GM12891 (cell line): ENCODE measurements at regions not wholly inside any gene's neighbourhood (a gene's known extent, or its start where the extent isn't known, plus 50 kb on each side); places are given as distances from the start of the nearest gene placed in this dataset.

ENCODE experiments used
- POLR2A ChIP-seq: IDR thresholded peaks from 2 replicates; pipeline ENCODE4 v1.6.1; 2011; ENCODE audit warnings: low read depth, low read length, control low read depth
- TAF1 ChIP-seq: IDR thresholded peaks from 2 replicates; pipeline ENCODE4 v1.6.1; 2011; ENCODE audit warnings: low read depth, low read length, control low read depth

GRCh38 chr4:81527115-81527514 is 55.4 kb upstream of the RASGEF1B start:
- no peak for TF ChIP-seq POLR2A
- no peak for TF ChIP-seq TAF1
